HG02938 (cell line): ENCODE measurements at regions not wholly inside any gene's neighbourhood (a gene's known extent, or its start where the extent isn't known, plus 50 kb on each side); places are given as distances from the start of the nearest gene placed in this dataset.
"Not testable (repeated sequence)": the region's sequence is repeated elsewhere in the genome, so short reads cannot be mapped to it uniquely, and the experiment has no call there.

Source experiments
- ATAC-seq: cut with Tn5 transposase; IDR thresholded peaks from one replicate; pipeline ENCODE4 v1.9.1; 2021; ENCODE audit warnings: mild to moderate bottlenecking, moderate library complexity; ENCODE audit not compliant: unreplicated experiment

- no peak for ATAC-seq
These were observed 280.5 kb downstream of the TLL1 start for GRCh38 chr4:166153548-166153947.

- no peak for ATAC-seq
These were observed 289.3 kb downstream of the TLL1 start for GRCh38 chr4:166162327-166162726.

- ATAC-seq = peak; percentile 98
These were observed 292.9 kb downstream of the TLL1 start for GRCh38 chr4:166165829-166166420.

GRCh38 chr4:166169111-166169510, 296.1 kb downstream of the TLL1 start:
- no peak for ATAC-seq

- no peak for ATAC-seq
These were observed 299.6 kb downstream of the TLL1 start for GRCh38 chr4:166172619-166173018.

- no peak for ATAC-seq
These were observed 301.9 kb downstream of the TLL1 start for GRCh38 chr4:166174717-166175490.

GRCh38 chr4:166182145-166182544, 309.1 kb downstream of the TLL1 start:
- ATAC-seq = no peak

- ATAC-seq = no peak
These were observed 322.1 kb downstream of the TLL1 start for GRCh38 chr4:166195101-166195500.

- no peak for ATAC-seq
These were observed 324.1 kb downstream of the TLL1 start for GRCh38 chr4:166197166-166197565.

- ATAC-seq = no peak
These were observed 325.0 kb downstream of the TLL1 start for GRCh38 chr4:166198041-166198440.

GRCh38 chr4:166198516-166199310, 325.7 kb downstream of the TLL1 start:
- ATAC-seq = no peak

GRCh38 chr4:166202991-166203390, 330.0 kb downstream of the TLL1 start:
- no peak for ATAC-seq

- ATAC-seq = not testable (repeated sequence)
These were observed 339.3 kb downstream of the TLL1 start for GRCh38 chr4:166212326-166212725.

- no peak for ATAC-seq
These were observed 349.2 kb downstream of the TLL1 start for GRCh38 chr4:166222271-166222670.

- no peak for ATAC-seq
These were observed 355.1 kb downstream of the TLL1 start for GRCh38 chr4:166228112-166228511.

- ATAC-seq = no peak
These were observed 356.8 kb downstream of the TLL1 start for GRCh38 chr4:166229799-166230198.

- no peak for ATAC-seq
These were observed 357.8 kb downstream of the TLL1 start for GRCh38 chr4:166230841-166231240.

- no peak for ATAC-seq
These were observed 366.3 kb downstream of the TLL1 start for GRCh38 chr4:166239354-166239753.

- ATAC-seq = no peak
These were observed 379.7 kb downstream of the TLL1 start for GRCh38 chr4:166252487-166253402.

GRCh38 chr4:166257276-166257675, 384.2 kb downstream of the TLL1 start:
- ATAC-seq = no peak

GRCh38 chr4:166257891-166258290, 384.9 kb downstream of the TLL1 start:
- ATAC-seq = no peak
